ES-I3 (cell line): ENCODE measurements at regions not wholly inside any gene's neighbourhood (a gene's known extent, or its start where the extent isn't known, plus 50 kb on each side); places are given as distances from the start of the nearest gene placed in this dataset.
"Not testable (repeated sequence)": the region's sequence is repeated elsewhere in the genome, so short reads cannot be mapped to it uniquely, and the experiment has no call there.

Experiments
- H3K36me3 ChIP-seq: 2 replicates; pipeline ENCODE4 v1.6.1; 2013; ENCODE audit warnings: mild to moderate bottlenecking, low read length, control low read depth, moderate library complexity; ENCODE audit not compliant: insufficient read depth
- H3K4me1 ChIP-seq: 2 replicates; pipeline ENCODE4 v1.6.1; 2013; ENCODE audit warnings: mild to moderate bottlenecking, control low read depth, low read length; ENCODE audit not compliant: insufficient read depth
- H3K9ac ChIP-seq: 2 replicates; pipeline ENCODE4 v1.6.1; 2013; ENCODE audit warnings: low read depth, mild to moderate bottlenecking, low read length, moderate library complexity
- H3K9me3 ChIP-seq: 2 replicates; pipeline ENCODE4 v1.6.1; 2013; ENCODE audit warnings: mild to moderate bottlenecking, low read length, moderate library complexity; ENCODE audit not compliant: control insufficient read depth, insufficient read depth

DNA sequence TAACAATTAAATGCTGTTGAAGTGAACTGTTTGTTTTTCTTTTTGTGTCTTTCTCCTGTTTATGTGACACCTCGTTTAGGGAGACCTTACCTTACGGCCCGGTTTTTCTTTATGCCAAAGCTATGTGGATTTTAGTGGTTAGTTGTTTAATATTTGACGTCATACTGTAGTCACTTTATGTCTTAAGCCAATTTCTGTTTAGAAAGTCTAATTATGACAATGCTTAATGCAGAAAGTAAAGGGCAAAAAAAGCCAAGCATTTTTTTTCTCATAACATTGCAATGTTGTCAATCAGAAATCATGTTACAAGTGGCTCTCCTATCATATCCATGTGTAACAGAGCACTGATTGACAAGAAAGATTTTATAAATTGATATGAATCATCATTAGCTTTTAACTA is 442.5 kb upstream of the ARRDC3 start:
- Histone ChIP-seq H3K9me3 (no peaks in the 10 kb centered on the region), H3K36me3 (no peaks in the 10 kb centered on the region), H3K4me1 (no peaks in the 10 kb centered on the region), H3K9ac (no peak overlapping the region)

DNA sequence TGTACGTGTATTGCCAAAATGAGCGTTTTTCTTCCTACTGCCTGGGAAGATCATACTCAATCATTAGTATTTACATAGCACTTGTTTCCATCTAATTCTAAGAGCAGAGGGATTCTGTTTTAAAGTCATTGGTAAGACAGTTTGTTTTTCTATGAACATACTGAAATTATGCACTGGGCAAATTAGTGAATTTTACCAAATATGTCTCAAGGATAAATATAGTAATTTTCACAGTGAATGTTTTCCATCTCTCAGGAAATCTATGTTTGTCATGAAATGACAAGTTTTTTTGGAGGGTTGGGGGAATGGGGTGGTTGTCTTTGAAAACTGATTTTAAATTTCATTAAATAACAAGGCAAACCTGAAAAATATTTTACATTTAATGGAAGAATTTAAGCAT is 441.3 kb upstream of the ARRDC3 start:
- H3K9ac ChIP-seq = no peak overlapping the region
- H3K4me1 ChIP-seq = no peaks in the 10 kb centered on the region
- no peaks in the 10 kb centered on the region for H3K36me3 ChIP-seq
- no peaks in the 10 kb centered on the region for H3K9me3 ChIP-seq

DNA sequence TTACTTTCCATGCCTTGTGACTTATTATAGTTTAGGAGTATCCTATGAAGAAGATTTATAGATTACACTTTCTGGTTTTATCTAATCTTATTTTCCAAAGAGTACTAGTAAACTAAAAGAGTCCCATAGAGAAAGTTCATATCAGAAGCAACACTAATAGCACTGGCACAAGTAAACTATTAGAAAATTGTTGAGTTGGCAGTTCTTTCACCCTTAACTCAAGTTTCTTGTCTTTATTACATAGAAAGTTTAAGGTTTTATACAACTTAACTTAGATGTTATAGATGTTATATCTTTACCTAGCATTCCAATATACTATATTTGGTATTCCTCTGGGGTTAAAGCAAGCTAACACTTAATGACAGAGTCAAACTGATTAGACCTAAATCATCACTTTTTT is 437.8 kb upstream of the ARRDC3 start:
- Histone ChIP-seq H3K36me3 (no peaks in the 10 kb centered on the region), H3K9me3 (no peaks in the 10 kb centered on the region), H3K9ac (no peak overlapping the region), H3K4me1 (no peaks in the 10 kb centered on the region)

DNA sequence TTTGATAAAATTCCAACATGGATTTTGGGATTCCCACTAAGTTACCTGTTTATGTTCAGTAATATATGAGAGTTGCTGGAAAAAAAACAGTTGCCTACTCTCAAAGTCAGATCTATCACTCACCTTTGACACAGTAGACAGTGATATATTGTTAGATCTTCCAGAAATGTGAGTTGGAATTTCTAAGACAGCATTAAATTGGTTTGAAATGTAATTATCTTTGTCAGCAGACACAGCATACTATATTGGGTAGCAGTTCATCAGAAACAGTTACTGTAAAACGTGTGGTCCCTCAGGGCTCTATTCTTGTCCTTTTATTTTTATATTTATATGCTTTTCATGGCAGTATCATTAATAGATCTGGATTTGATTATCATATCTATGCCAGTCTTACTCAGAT is 433.6 kb upstream of the ARRDC3 start:
- Histone ChIP-seq H3K36me3 (no peaks in the 10 kb centered on the region), H3K9me3 (no peaks in the 10 kb centered on the region), H3K9ac (no peak overlapping the region), H3K4me1 (no peaks in the 10 kb centered on the region)

DNA sequence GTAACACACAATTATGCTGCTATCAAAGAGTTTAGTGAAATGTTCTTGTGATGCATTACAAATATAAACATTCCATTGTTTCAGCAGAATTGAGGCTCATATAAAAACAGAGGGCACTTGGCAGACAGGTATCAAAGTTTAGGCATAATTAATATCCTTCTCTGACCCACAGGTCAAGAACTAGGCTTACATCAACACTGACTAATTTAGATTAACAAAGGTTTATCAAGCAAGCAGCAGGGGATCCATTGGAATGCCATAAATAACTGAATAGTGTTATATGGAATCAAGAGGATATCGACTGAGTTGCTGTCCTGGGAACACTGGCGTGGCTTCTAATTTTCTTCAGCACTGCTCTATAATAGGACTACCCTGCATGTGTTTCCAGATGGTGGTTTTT is 414.5 kb upstream of the ARRDC3 start:
- H3K9me3 ChIP-seq = peaks cover 6% of the 10 kb centered on the region
- H3K36me3 ChIP-seq = no peaks in the 10 kb centered on the region
- no peak overlapping the region for H3K9ac ChIP-seq
- 0 out of 2 replicates have a peak, but pooled peaks cover 4% of the 10 kb centered on the region for H3K4me1 ChIP-seq

DNA sequence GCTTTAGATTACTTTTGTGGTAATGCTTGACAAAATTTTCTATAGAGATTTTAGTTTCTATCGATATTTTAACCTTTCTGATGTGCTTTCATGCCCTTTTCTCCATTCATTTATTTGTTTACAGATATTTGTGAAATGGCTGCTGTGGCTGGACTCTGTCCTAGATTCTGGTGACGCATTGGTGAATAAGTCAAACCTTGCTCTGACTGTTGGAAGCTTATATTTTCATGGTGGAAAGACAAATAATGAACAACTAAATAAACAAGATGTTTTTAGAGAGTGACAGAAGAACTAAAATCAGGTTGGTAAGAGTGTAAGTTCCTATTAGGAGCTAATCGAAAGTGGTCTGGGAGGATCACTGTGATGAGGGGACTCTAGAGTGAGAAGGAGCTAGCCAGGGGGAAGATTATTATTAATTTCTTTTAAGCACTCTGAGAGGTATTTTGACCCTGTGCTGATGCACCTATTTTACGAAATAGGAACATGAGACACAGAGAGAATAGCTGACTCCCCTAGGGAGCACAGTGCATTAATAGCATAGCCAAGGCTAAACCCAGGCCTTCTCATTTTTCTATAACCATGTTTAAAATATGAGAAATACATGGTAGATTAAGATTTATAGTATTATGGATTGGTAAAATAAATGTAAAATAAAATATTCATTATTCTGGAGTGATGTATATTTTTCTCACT is 411.9 kb upstream of the ARRDC3 start:
- Histone ChIP-seq H3K9me3 (no peaks in the 10 kb centered on the region), H3K9ac (no peak overlapping the region), H3K36me3 (no peaks in the 10 kb centered on the region), H3K4me1 (0 out of 2 replicates have a peak, but pooled peaks cover 4% of the 10 kb centered on the region)

DNA sequence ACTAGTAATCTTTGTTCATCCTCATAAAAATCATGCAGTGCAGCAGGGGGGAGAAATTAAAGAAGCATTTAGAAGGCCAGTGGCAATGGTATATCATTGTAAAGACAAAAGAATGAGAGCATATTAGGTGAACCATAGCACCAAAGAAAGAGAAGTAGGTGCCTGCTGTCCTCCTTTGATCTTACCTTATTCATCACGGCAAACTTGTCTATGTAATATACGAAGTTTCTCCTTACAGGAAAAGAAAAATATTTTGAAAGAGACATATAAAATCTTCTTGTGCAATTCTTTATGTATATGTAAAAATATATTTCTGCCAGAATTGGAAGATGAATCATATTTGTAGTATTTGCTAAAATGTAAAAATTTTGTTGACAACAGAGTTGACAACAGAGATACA is 411.3 kb upstream of the ARRDC3 start:
- no peaks in the 10 kb centered on the region for H3K36me3 ChIP-seq
- 0 out of 2 replicates have a peak, but pooled peaks cover 4% of the 10 kb centered on the region for H3K4me1 ChIP-seq
- H3K9ac ChIP-seq = no peak overlapping the region
- no peaks in the 10 kb centered on the region for H3K9me3 ChIP-seq

DNA sequence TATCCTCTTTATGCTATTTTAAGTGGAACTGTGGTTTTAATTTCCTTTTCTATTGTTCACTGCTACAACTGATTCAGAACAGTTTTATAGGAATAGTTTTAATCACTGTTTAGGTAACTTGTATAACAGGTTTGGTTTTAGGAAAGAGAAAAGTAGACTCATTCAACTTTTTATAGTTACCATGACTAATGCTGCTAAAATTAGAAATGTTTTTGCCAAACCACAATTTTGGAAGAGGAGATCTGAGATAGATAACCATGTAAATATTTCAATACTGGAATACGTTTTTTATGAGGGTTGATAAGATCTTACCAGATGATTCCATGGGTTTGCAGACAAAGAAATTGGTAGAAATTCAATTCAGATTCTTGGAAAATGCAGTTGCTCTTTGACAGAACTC is 404.6 kb upstream of the ARRDC3 start:
- Histone ChIP-seq H3K4me1 (no peaks in the 10 kb centered on the region; the same call in 1 of the 2 replicates), H3K36me3 (no peaks in the 10 kb centered on the region), H3K9me3 (no peaks in the 10 kb centered on the region), H3K9ac (no peak overlapping the region)

DNA sequence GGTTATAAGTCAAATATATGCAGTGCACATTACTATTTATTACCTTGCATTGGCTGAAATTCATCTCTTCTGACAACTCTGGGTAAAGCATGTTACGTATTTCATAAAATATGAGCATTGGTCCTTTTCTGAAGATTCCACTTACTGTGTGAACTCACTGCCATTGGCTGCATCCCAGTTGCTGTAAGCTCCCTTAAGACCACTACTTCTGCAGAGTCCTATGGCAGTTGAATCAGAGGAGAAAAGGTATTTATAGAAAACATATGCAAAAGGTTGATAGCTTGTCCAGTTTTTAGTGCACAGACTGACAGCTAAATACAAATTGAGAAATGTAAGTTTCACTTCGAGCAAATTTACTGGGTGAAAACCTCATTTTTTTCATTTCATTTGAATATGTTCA is 394.6 kb upstream of the ARRDC3 start:
- H3K9me3 ChIP-seq = no peaks in the 10 kb centered on the region
- H3K36me3 ChIP-seq = no peaks in the 10 kb centered on the region
- H3K9ac ChIP-seq = no peak overlapping the region
- peaks cover 6% of the 10 kb centered on the region; the same call in 1 of the 2 replicates for H3K4me1 ChIP-seq

DNA sequence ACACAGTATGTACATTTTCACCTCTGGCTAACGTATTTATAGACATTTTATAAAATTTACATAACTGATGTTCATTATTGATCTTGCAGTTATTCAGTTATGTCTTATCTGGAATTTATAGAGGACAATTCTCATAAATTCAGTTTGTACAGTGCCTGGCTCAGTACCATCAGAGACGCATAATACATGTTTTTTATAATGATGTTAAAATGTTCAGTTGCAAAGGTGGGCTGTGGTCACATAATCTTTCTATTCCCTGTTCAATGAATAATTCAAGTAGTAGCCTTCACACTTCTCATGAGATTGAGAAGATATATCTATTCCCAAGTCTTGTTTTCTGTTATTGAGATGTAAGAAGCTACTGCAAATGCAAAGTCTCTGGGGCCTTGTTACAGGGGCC is 393.1 kb upstream of the ARRDC3 start:
- H3K9me3 ChIP-seq = no peaks in the 10 kb centered on the region
- H3K9ac ChIP-seq = no peak overlapping the region
- H3K4me1 ChIP-seq = peaks cover 6% of the 10 kb centered on the region; the same call in 1 of the 2 replicates
- H3K36me3 ChIP-seq = no peaks in the 10 kb centered on the region

DNA sequence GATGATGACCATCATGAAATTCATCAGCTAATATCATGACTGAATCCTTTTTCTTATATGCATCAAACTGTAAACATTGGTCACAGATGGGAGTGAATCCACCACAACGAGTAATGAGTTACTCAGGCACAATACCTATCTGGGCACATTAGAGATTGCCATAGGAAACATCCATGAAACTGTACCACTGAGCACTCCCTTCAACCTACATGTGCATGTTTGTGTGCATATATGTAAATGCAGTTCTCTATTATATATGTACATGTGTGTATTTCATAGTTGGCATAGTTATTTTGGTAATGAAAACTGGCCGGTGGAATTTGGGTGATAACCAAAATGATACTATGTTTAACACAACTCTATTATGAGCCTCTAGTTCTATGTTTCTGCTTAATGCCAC is 387.3 kb upstream of the ARRDC3 start:
- Histone ChIP-seq H3K9ac (no peak overlapping the region), H3K4me1 (no peaks in the 10 kb centered on the region), H3K36me3 (no peaks in the 10 kb centered on the region), H3K9me3 (no peaks in the 10 kb centered on the region)

DNA sequence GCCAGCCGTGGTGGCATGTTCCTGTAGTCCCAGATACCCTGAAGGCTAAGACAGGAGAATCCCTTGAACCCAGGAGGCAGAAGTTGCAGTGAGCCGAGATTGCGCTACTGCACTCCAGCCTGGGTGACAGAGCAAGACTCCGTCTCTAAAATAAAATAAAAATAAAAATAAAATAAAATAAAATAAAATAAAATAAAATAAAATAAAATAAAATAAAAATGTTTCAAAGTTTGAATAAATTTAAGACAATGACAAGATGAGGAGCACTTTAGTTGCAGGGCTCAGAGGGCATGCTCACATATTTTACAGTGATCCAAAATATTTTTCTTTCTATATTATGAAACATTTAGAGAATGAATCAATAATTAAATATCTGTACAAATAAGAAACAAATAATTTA is 374.3 kb upstream of the ARRDC3 start:
- H3K9ac ChIP-seq, H3K36me3 ChIP-seq, H3K9me3 ChIP-seq: not testable (repeated sequence)

DNA sequence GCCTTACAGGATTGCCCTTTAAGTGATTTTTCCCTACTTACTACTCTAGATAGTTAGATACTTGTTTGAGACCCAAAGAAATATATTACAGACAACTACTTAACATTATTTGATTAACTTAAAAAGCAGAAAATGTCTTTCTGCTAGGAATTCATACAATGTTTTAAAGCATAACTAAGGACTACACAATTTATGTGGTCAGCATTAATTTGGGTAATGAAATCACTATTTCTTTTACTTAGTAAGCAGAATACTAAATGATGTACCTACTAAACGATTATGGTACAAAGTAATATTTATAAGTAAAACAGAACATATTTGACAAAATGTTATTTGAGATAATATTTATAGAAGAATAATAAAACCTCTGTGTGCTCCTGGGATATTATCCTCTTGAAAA is 371.9 kb upstream of the ARRDC3 start:
- Histone ChIP-seq H3K36me3 (no peaks in the 10 kb centered on the region), H3K4me1 (no peaks in the 10 kb centered on the region), H3K9ac (no peak overlapping the region), H3K9me3 (no peaks in the 10 kb centered on the region)

More for the DNA sequence above, 374.3 kb upstream of the ARRDC3 start:
- H3K4me1 ChIP-seq = not testable (repeated sequence)

DNA sequence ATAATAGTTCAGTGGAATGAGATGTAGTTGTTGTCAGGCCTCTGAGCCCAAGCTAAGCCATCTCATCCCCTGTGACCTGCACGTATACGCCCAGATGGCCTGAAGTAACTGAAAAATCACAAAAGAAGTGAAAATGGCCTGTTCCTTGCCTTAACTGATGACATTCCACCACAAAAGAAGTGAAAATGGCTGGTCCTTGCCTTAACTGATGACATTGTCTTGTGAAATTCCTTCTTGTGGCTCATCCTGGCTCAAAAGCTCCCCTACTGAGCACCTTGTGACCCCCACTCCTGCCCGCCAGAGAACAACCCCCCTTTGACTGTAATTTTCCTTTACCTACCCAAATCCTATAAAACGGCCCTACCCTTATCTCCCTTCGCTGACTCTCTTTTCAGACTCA is 361.4 kb upstream of the ARRDC3 start:
- peak overlapping the region; percentile 28 for H3K9ac ChIP-seq
- H3K36me3 ChIP-seq, H3K9me3 ChIP-seq: not testable (repeated sequence)
- peaks cover 44% of the 10 kb centered on the region for H3K4me1 ChIP-seq

DNA sequence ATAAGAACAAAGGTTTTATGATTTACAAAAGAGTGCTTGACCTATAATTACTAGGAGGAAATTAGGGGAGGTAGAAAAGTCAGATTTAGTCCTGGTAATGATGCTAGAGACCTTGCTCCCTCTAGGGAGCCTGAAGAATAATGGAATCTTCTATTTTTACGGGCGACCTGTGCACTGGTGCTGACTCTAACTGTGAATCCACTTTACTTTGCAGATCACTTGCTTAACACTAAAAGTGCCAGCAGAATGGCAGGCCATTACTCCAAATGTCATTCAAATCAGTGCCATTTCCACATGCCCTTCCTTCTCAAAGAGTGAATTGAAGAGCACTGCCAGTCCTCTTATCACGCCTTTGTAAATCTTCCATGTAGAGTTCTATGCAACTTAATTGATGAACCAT is 359.4 kb upstream of the ARRDC3 start:
- Histone ChIP-seq H3K9ac (no peak overlapping the region), H3K4me1 (peaks cover 44% of the 10 kb centered on the region), H3K36me3 (no peaks in the 10 kb centered on the region), H3K9me3 (no peaks in the 10 kb centered on the region)
